Motor neuron (in vitro differentiated cells): ENCODE measurements at regions not wholly inside any gene's neighbourhood (a gene's known extent, or its start where the extent isn't known, plus 50 kb on each side); places are given as distances from the start of the nearest gene placed in this dataset.

Experiments used
- ATAC-seq, 8 experiments: fragments of 200-7000 bp; cut with Tn5 transposase; replicated peaks in 6 of 8; 2 replicates each; pipeline ENCODE4 v1.8.0; 2021; ENCODE audit warnings: mild to moderate bottlenecking in 8 of 8, moderate library complexity in 8 of 8
- H3K27ac ChIP-seq, 2 donors: fragments of 250-450 bp; sonication (Bioruptor Pico); 2 replicates each; pipeline ENCODE4 v1.9.0; 2021; ENCODE audit warnings: antibody characterized with exemption in 2 of 2, mild to moderate bottlenecking in 2 of 2, moderate library complexity in 1 of 2
- H3K4me1 ChIP-seq, 2 donors: fragments of 250-450 bp; sonication (Bioruptor Pico); replicated peaks in 1 of 2; 2 replicates each; pipeline ENCODE4 v1.6.1; 2021; ENCODE audit warnings: antibody characterized with exemption in 2 of 2, mild to moderate bottlenecking in 2 of 2, moderate library complexity in 1 of 2
- H3K4me3 ChIP-seq, 5 donors: fragments of 250-450 bp; sonication (Bioruptor Pico); 2 replicates each; pipeline ENCODE4 v1.9.0; 2021; ENCODE audit warnings: antibody characterized with exemption in 5 of 5, mild to moderate bottlenecking in 5 of 5, moderate library complexity in 4 of 5
- WGBS, 10 experiments: fragments of 450-650 bp; shearing (Covaris generic); methylation state at CpG; one replicate each; pipeline ENCODE4 v1.0.0; 2022; 5-methylcytosine and 5-hydroxymethylcytosine counted together
- in situ Hi-C, 9 experiments: fragments of 400-800 bp; cut with MboI; loops; one replicate each; pipeline ENCODE4 v1.15.0; 2021; ENCODE audit warnings: low sequenced_read_pairs in 9 of 9, low pct_unique_long_range_greater_than_20kb in 2 of 9; ENCODE audit not compliant: unreplicated experiment in 9 of 9

DNA sequence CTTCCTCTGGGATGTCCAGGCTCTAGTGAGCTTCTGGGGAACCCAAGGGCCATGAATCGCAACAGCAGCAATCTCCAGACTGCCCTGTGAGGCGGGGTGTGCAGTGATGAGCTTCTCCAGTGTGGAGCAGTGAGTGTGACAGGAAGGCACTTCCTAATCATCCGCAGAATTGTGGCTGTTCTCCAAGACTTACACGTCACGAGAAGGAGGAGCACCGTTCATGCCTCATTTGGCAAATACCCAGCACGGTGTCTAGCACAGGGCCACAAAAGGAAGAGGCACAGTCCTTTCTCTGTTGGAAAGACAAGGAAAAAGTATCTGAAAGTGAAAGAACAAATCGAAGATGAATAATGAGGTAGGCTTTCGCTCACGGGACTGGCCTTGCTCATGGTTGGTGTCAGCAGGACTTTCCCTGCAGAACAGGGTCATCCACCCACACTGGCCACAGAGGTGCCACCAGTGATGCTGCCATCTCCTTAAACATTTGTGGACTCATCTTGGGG lies 125.1 kb upstream of the HAAO start:
- ATAC-seq = peak; percentile 64 to 97 (median 91)
- H3K27ac ChIP-seq = no peak overlapping the region
- peaks cover 2 to 8% of the 10 kb centered on the region in 2 donors for H3K4me1 ChIP-seq
- in situ Hi-C loops = no loop called here
- no peak overlapping the region for H3K4me3 ChIP-seq
- WGBS, 10 experiments = 0 to 92% (median 40%) methylated on average over 2 to 6 of the region's 10 CpGs

DNA sequence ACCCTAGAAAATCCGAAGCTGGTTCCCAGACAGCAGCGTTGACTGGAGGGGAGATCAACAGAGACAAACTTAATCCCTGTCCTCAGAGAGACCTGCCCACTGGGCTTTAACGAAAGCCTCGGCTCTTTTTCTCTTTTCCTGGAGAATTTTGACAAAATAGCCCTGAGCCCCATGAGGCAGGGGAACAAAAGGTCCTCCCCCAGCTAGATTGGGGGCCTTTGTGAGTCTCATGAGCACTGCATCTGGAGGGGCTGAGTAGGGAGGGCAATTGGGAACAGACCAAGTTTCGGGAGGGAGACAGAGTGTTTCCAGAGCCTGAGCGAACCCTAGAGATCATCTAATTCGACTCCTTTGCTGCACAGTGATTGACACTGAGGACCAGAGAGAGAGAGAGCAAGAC lies 123.9 kb upstream of the HAAO start:
- Histone ChIP-seq H3K27ac (no peak overlapping the region), H3K4me3 (no peak overlapping the region), H3K4me1 (peaks cover 2 to 8% of the 10 kb centered on the region in 2 donors)
- no peak for ATAC-seq
- WGBS, 10 experiments = 26 to 83% (median 80%) methylated on average over 2 to 7 of the region's 7 CpGs; no CpG with 5 or more reads in 2 of the 10 experiments
- in situ Hi-C loops = no loop called here

DNA sequence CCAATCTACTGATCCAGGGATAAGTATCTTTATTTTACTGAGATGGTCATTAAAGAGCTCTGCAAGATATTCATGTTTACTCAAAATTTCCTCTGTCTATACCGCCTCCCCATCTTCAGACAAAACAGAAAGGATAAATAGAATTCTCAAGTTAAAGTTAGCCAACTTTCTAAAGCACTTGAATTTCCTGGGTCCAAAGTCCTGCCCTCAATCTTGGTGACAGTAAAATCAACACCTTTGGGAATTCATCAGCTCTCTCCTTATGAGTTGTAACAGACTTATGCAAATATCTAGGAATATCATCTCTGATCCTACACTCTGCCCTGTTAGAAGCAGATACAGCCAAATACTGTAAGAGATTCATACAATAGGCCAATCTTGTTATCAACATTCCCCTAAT lies 122.5 kb upstream of the HAAO start:
- ATAC-seq = no peak
- Histone ChIP-seq H3K27ac (no peak overlapping the region), H3K4me3 (no peak overlapping the region), H3K4me1 (peaks cover 2 to 8% of the 10 kb centered on the region in 2 donors)
- in situ Hi-C loops = no loop called here
- WGBS, 10 experiments = 60 to 100% (median 100%) methylated on average over 1 of the region's 1 CpG; no CpG with 5 or more reads in 2 of the 10 experiments

DNA sequence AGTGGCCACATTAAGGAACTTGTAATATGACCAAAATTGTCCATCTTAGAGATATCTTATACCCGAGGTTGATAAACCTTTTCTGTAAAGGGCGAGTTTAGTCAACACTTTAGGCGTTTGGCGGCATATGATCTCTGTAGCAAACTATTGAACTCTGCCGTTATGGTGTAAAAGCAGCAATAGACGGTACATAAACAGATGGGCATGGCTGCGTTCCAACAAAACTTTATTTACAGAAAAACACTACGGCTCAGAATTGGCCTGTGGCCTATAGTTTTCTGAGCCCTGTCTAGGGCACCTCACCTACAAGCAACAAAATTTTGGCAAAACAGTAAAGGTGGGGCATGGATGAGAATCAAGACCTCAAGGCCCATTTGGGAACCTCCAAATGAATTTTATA lies 121.9 kb upstream of the HAAO start:
- Histone ChIP-seq H3K4me3 (no peak overlapping the region), H3K27ac (no peak overlapping the region), H3K4me1 (peaks cover 2 to 8% of the 10 kb centered on the region in 2 donors)
- no peak for ATAC-seq
- in situ Hi-C loops = no loop called here
- WGBS, 10 experiments = 0 to 100% (median 81%) methylated on average over 1 to 8 of the region's 8 CpGs

DNA sequence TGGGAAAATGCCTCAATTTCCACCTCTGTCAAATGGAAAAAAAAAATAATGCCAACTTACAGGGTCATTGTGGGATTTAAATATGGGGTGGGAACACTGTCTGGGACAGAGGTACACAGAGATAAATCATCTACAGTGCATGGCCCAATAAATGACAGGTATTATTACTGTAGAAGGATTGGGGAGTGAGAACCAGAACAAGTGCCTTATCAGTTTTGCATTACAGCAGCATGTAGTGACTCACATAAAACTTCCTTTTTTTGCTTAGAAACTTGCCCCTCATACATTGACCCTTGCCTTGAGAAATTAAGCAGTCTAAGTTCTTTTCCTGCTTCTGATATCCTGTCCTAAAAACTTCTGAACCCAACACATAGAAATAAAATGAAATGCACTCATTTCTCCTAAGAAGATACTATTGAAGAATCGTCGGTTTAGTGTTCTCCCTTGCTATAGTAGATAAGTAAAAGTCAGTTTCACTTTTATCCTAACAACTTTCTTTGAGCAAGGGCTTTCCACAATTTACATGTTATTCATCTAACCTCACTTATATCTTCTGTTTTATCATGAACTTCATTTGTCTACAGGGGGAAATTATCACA lies 121.0 kb upstream of the HAAO start:
- 64 to 100% (median 90%) methylated on average over 2 of the region's 2 CpGs; no CpG with 5 or more reads in 2 of the 10 experiments for WGBS, 10 experiments
- H3K27ac ChIP-seq = no peak overlapping the region
- ATAC-seq = no peak
- in situ Hi-C loops = no loop called here
- H3K4me3 ChIP-seq = no peak overlapping the region
- H3K4me1 ChIP-seq = peaks cover 2 to 8% of the 10 kb centered on the region in 2 donors

DNA sequence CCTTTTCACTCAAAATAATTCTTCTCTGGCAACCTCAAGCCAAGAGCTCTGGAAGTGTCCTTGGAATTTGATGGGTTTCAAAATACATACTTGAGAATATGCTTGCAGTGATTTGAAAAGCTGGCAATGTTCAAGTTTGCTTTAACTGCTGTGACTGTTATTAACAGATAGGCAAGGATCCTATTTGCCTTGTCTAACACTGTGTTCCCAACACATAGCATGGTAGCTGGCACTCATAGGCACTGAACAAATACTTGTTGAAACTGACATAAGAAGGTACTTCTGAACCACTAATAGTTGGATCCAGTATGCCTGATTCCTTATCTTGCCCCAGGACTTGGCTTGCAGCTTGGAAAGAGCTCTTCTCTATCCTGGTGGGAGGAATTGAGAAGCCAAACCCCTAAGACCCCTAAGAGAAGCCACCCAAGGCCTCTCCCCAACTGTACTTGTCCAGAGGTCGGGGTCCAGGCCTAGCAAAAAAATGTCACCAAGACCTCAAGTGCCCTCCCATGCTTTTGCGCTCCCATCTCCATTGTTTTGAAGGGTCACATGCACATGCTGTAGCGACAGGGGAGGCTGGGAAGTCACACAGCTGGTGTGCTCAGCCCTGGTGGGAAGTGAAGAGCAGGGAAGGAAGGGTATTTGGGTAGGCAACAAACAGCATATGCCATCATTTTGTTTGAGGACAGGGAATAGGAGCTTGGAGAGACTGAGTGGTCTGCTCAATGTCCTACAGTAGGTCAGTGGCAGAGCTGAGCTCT lies 118.4 kb upstream of the HAAO start:
- H3K4me1 ChIP-seq = peaks cover 13 to 17% of the 10 kb centered on the region in 2 donors
- no peak overlapping the region for H3K4me3 ChIP-seq
- no peak overlapping the region for H3K27ac ChIP-seq
- no peak for ATAC-seq
- in situ Hi-C loops = no loop called here
- WGBS, 10 experiments = 20 to 90% (median 83%) methylated on average over 1 to 3 of the region's 3 CpGs; no CpG with 5 or more reads in 5 of the 10 experiments

DNA sequence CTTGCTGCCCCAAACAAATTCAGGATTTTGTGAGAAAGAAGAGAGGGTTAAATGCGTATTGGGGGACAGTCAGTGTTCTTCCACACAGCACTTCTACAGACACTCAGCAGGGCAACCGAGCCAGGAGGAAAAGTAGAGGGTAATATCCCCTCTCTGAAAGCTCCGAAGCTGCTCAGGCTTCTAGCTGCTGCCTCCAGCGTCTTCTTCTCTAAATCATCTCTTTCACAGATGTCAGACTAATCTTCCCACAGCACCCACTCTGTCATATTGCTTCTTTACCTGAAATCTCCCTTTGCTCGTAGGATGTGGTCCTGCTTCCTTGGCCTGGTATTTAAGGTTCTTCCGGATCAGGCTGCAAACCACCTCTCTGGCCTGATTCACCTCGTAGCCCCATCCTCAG lies 117.6 kb upstream of the HAAO start:
- 60 to 100% (median 87%) methylated on average over 1 to 6 of the region's 7 CpGs; no CpG with 5 or more reads in 2 of the 10 experiments for WGBS, 10 experiments
- no peak overlapping the region for H3K27ac ChIP-seq
- no peak for ATAC-seq
- H3K4me3 ChIP-seq = no peak overlapping the region
- in situ Hi-C loops = no loop called here
- peaks cover 13 to 17% of the 10 kb centered on the region in 2 donors for H3K4me1 ChIP-seq

DNA sequence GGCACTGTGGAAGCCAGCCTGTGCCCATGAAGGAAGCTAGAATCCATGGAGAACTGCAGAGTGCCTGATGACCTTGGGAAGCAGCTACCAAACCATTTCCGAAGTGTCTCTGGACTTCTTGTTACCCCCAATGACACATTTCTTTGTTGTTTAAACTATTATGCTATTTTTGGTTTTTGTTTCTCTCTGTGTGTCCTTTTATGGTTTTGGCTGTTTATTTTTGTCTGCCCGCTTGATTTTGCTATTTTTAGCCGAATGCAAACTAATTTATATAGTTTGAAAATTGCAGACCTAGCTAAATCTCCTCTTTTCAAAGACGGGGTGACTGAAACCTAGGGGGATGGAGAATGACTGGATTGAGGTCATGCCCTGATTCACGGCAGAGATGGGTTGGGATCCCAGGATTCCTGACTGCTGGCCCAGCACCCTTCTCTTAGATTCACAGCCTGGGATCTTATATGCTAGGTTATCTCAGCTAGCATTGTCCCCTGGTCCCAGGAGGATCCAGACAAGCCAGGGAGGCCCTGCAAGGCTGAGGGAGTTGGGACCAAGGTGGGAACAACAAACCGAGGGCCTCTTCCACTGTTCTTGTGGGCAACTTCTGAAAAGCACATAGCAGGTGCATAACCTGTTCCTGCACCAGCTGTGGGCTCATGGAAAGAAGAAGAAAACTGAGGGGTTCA lies 116.3 kb upstream of the HAAO start:
- Histone ChIP-seq H3K27ac (no peak overlapping the region), H3K4me1 (peaks cover 13 to 23% of the 10 kb centered on the region in 2 donors), H3K4me3 (no peak overlapping the region)
- in situ Hi-C loops = no loop called here
- 56 to 100% (median 85%) methylated on average over 1 to 6 of the region's 6 CpGs; no CpG with 5 or more reads in 1 of the 10 experiments for WGBS, 10 experiments
- no peak for ATAC-seq

DNA sequence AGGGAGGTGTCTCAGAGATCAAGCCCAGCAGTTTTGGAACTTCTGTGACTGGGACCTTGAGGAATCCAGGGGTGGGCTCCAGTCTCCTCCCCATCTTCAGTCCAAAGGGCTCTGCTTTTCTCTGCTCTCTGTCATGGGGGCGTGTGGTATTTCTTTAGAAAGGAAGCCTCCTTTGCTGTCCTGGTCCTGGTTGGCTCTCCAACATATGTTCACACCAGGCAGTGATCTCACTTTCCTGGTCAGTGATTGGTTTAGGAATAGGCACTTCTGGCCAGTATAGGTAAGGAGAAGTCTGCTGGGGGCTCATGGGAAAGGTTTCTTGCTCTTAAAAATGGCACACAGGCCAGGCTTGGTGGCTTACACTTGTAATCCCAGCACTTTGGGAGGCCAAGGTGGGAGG lies 115.5 kb upstream of the HAAO start:
- 80 to 100% (median 80%) methylated on average over 1 of the region's 1 CpG; no CpG with 5 or more reads in 7 of the 10 experiments for WGBS, 10 experiments
- in situ Hi-C loops = no loop called here
- Histone ChIP-seq H3K27ac (no peak overlapping the region), H3K4me3 (no peak overlapping the region), H3K4me1 (peaks cover 13 to 23% of the 10 kb centered on the region in 2 donors)
- no peak for ATAC-seq

DNA sequence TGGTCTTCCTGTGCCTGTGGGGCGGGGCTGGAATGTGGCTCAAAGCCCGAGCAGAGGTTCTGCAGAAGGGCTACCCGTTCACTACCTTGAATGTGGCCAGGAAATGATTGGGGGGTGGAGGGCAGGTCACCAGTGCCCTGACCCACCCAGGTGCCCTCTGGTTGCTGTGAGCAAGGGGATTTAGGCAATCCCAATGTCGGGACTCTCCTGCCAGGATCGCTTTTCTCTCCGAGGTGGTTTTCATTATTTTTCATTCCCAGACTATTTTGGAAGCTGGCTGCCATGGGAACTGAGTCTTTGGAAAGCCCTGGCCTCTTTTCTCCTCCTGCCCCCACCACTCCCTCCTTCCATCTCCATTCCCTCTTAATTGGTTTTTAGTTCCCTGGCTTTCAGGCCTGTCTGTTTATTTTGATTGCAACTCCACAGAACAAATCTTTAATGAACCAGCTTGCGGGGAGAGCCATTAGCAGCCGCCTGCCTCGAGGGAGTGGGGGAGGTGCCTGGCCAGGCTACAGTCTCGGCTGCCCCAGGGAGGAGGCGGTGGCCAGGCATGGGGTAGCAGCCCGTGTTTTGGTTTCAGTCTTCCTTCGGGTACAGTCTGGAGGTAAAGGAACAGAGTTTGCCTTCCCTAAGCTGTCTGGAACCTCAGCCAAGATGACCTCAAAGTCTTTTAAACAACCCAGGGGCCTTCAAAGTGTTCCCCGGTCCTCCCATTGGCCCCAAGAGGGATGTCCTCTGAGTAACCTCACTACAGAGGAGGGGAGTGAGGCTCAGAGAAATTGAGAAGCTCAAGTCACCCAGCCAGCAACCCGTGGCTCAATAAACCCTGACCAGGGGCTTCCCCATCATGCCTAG lies 114.4 kb upstream of the HAAO start:
- peaks cover 13 to 23% of the 10 kb centered on the region in 2 donors for H3K4me1 ChIP-seq
- no peak overlapping the region for H3K4me3 ChIP-seq

DNA sequence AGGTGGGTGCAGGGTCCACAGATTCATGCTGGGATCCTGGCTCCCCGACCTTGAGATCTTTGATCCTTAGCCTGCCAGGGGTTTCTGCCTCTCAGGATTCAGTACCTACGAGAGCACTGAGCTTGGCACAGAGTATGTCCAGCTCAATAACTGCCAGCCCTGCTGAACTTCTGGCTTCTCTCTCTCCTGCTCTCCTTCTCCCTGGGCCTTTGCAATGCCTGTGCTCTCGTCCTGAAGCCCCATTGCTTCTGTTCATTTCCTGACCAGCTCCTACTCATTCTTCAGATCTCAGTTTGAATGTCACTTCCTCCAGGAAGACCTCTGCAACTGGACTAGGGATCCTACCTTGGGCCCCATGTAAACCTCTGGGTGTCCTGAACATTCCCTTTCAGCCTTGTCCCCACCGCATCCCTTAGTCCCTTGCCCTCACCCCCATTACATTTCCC lies 113.8 kb upstream of the HAAO start:
- Histone ChIP-seq H3K27ac (no peak overlapping the region), H3K4me1 (peaks cover 13 to 23% of the 10 kb centered on the region in 2 donors), H3K4me3 (no peak overlapping the region)
- ATAC-seq = peak in 1 of 8 experiments; percentile 3
- WGBS, 10 experiments = 0 to 100% (median 80%) methylated on average over 1 to 3 of the region's 4 CpGs; no CpG with 5 or more reads in 3 of the 10 experiments
- in situ Hi-C loops = no loop called here

More for the DNA sequence above, 114.4 kb upstream of the HAAO start:
- peak; percentile 77 to 92 (median 89) for ATAC-seq
- WGBS, 10 experiments = 0 to 50% (median 11%) methylated on average over 1 to 6 of the region's 15 CpGs
- H3K27ac ChIP-seq = no peak overlapping the region
- in situ Hi-C loops = no loop called here

DNA sequence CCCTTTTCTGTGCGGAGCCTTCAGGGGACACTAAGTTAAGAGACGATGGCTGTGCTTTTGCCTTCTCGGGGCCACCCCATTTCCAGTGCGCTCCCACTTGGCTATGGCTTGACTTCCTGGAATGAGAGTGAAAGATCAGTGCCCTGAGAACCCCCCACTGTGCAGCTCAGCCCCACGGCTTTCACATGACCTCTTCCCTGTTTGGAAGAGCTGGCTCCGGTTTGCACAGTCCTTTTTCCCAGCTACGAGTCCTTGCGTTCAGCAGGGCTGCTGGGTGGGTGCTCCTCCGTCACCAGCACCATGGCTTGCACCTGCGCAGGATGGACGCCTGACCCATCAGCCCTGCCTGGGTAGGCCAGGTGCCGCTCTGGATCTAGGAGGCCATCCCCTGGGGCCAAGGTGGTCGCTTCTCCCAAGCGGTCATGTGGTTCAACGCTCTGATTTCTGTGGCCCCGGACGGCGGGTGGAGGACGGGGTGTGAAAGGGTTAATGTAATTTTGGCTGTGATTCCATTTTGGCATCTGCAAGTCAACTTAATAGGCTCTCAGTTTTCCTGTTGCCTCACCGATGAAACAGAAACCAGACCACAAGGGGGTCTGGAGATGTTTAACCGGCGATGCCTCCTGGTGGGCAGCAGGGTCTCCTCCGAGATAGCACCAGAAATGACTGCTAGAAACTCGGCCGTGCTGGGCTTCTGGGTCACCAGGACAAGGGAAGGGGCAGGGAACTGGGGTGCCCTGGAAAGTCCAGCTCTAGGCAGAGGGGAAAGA lies 113.1 kb upstream of the HAAO start:
- ATAC-seq = peak in 1 of 8 experiments; percentile 17
- in situ Hi-C loops = no loop called here
- Histone ChIP-seq H3K4me3 (no peak overlapping the region), H3K4me1 (peaks cover 13 to 23% of the 10 kb centered on the region in 2 donors), H3K27ac (no peak overlapping the region)
- WGBS, 10 experiments = 0 to 100% (median 75%) methylated on average over 1 to 12 of the region's 25 CpGs; no CpG with 5 or more reads in 1 of the 10 experiments
